Activated T-helper 1 cell treated with anti-CD3 and anti-CD28 coated beads, Interleukin-12 subunit alpha, Interleukin-12 subunit beta, Interleukin-2, Interleukin-4 antibody, amounts not matched to agents 30 ng/mL and 10 ng/mL and 1 ng/mL, durations not matched to agents 14 hours and 24 hours and 36 hours (primary cell): ENCODE measurements at regions not wholly inside any gene's neighbourhood (a gene's known extent, or its start where the extent isn't known, plus 50 kb on each side); places are given as distances from the start of the nearest gene placed in this dataset.

Source experiments
- DNase-seq: peaks from one replicate; pipeline ENCODE4 v3.0.0; 2021; ENCODE audit warnings: low spot score
- H3K27ac Mint-ChIP-seq: one replicate; pipeline ENCODE4 v1.8.0; 2021; ENCODE audit warnings: mild to moderate bottlenecking, mixed read lengths
- H3K27me3 Mint-ChIP-seq: one replicate; pipeline ENCODE4 v1.8.0; 2022; ENCODE audit warnings: mild to moderate bottlenecking, moderate library complexity, mixed read lengths; ENCODE audit not compliant: insufficient read depth
- H3K36me3 Mint-ChIP-seq: one replicate; pipeline ENCODE4 v1.8.0; 2021; ENCODE audit warnings: low read depth, mixed read lengths
- H3K4me1 Mint-ChIP-seq: one replicate; pipeline ENCODE4 v1.8.0; 2021; ENCODE audit warnings: low read depth, mixed read lengths
- H3K4me3 Mint-ChIP-seq: one replicate; pipeline ENCODE4 v1.8.0; 2021; ENCODE audit warnings: mild to moderate bottlenecking, moderate library complexity, mixed read lengths
- H3K9me3 Mint-ChIP-seq: one replicate; pipeline ENCODE4 v1.8.0; 2021; ENCODE audit warnings: mixed read lengths
- intact Hi-C: fragments of 100-400 bp; cut with micrococcal nuclease; formaldehyde crosslinking; loops from one replicate; pipeline ENCODE4 v1.15.1; 2024

DNA sequence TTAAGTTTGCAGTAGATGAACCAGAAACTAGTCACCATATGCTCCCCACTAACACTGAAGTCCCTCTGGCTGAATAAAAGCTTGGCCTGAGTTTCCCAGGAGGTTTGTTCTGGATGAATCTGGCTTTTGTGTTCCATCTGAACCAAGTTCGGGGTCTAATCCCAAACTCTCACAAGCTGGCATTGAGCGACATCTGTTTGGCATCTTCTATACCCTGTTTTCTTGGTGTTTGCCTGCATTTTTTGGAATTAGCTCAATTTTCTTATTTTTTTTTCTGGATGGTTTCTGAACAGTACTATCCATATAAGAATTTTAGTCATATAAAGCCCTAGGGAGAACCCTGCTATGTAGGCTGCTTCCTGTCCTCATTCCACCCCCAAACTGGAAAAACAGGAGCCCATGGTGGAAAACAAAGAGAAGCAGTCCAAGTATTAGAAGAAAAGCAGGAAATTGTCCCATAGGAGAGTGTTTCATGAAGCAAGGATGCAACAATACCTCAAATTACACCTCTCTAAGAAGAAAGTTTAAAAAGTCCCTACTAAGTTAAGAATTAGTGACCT is 737.1 kb downstream of the DHX35 start:
- Mint-ChIP-seq H3K27me3 (no peaks in the 10 kb centered on the region), H3K4me1 (no peaks in the 10 kb centered on the region), H3K36me3 (no peaks in the 10 kb centered on the region)

DNA sequence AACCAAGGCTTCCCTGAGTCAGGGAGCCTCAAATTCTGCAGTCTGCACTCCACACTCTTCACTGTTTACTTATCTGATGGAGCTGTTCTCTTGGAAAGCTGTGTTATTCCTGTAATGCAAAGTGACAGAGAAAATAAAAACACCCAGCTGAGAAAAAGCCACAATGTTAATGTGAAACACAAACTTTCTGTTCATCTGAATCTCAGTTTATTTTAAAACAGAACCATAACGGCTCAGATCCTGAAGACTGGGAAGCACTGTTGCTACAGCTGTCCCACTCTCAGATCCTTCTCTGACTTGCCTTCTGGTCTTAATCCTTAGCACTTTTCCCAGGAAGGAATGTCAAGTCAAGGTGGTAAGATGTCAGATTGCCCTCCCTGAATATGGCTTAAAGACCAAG is 736.6 kb downstream of the DHX35 start:
- Mint-ChIP-seq H3K4me1 (no peaks in the 10 kb centered on the region), H3K9me3 (peaks cover 4% of the 10 kb centered on the region), H3K36me3 (no peaks in the 10 kb centered on the region), H3K4me3 (no peak overlapping the region), H3K27ac (no peak overlapping the region), H3K27me3 (no peaks in the 10 kb centered on the region)
- no peak for DNase-seq
- intact Hi-C loops, result no loop called here

More for the DNA sequence above, 737.1 kb downstream of the DHX35 start:
- H3K4me3 Mint-ChIP-seq, result no peak overlapping the region
- intact Hi-C loops, result no loop called here
- DNase-seq, result no peak
- H3K9me3 Mint-ChIP-seq, result peaks cover 4% of the 10 kb centered on the region
- no peak overlapping the region for H3K27ac Mint-ChIP-seq

DNA sequence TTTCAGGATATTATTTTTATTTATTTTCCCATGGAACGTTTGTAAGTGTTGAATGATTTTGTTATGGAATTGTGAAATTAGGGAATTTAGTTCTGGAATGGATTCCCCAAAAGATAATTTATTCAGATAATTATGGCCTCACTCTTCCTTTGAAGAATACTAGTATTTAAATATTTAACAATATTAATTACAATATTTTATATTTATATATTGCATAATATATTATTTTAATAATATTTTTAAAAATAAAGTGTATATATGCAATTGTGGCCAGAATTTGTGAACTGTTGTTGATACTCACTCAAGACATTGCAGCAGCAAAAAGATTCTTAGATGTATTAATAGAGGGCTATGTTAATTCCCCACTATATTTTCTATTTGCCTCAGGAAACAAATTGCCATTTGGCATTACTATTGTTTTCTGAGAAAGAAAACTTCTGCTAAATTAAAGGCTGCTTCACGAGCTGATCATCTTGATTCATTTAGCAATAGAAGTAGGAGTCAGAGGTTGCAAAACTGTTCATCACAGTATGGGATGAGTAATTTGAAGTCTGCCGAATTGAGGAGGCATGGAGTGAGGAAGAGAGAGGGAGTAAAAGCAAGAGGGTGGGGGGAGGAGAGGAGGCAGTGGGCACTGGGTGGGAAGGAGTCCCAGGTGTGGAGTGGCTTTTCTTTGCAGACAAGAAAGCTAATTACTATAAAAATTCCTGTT is 729.2 kb downstream of the DHX35 start:
- Mint-ChIP-seq H3K27me3 (peaks cover 1% of the 10 kb centered on the region), H3K9me3 (no peaks in the 10 kb centered on the region), H3K36me3 (no peaks in the 10 kb centered on the region), H3K4me1 (no peaks in the 10 kb centered on the region), H3K4me3 (no peak overlapping the region), H3K27ac (no peak overlapping the region)
- no peak for DNase-seq
- intact Hi-C loops, result no loop called here

DNA sequence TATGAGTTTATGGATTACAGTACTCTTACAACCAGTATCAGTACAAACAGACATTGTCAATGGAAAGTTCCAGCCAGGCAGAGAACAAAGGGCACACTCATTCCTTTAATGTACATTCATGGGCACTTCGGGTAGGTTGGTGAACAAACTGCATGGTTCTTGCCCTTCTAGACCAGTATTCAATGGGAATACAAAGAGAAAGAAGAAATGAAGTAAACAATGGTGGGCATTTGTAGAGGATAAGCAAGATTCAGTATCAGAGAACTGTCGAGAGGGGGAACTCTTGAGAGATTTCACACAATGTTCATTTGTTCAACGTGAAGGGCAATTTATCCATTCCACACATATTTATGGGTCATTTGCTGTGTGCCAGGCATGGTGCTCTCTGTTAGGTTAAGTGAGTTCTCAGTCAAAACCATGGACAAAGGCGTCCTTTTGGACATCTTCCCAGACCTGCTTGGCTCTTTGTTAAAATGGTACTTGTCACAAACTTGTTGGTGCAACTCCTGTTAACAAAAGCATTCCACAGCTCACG is 714.8 kb downstream of the DHX35 start:
- Mint-ChIP-seq H3K36me3 (no peaks in the 10 kb centered on the region), H3K9me3 (no peaks in the 10 kb centered on the region), H3K4me3 (no peak overlapping the region), H3K27me3 (no peaks in the 10 kb centered on the region), H3K27ac (no peak overlapping the region), H3K4me1 (no peaks in the 10 kb centered on the region)
- intact Hi-C loops, result no loop called here
- DNase-seq, result no peak

DNA sequence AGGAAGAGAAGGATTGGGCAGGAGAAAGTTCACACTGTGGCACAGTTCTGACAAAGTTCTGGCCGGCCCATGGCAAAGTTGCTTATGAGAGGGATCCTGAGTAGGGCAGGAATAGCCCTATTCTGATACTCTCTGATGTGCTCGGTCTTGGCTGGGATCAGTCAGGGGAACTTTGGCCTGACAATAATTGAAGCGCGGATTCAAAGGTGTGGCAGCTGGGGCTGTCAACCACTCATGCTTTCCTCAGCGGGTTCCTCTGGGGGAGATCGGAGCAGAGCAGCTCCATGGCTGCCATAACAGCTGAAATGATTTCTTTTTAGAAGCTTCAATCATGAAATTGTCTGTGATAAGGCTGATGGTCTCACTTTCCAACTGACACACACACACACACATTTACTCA is 714.1 kb downstream of the DHX35 start:
- no peaks in the 10 kb centered on the region for H3K4me1 Mint-ChIP-seq
- H3K4me3 Mint-ChIP-seq, result no peak overlapping the region
- H3K27me3 Mint-ChIP-seq, result no peaks in the 10 kb centered on the region
- intact Hi-C loops, result no loop called here
- no peak overlapping the region for H3K27ac Mint-ChIP-seq
- no peaks in the 10 kb centered on the region for H3K36me3 Mint-ChIP-seq
- no peak for DNase-seq
- H3K9me3 Mint-ChIP-seq, result no peaks in the 10 kb centered on the region

DNA sequence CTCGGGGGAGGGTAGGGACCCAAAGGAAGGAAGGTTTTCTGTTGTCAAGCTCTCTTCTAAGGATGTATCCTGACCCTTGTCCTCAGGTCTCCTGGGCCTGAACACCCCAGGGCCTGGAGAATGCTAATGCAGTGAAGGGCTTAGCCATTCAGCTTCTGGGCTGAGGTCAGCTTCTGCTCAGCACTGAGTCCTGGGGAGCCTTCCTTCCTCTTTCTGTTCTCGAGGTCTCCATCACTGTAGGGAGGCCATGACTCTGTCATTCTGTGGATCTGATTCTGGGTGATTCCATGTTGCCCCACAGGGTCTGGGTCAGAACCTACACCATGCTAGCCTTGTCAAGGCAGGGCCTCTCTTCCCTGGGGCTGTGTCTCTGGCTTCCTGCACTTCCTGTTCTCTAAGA is 712.7 kb downstream of the DHX35 start:
- H3K27me3 Mint-ChIP-seq, result no peaks in the 10 kb centered on the region
- no peaks in the 10 kb centered on the region for H3K36me3 Mint-ChIP-seq
- intact Hi-C loops, result no loop called here
- no peaks in the 10 kb centered on the region for H3K9me3 Mint-ChIP-seq
- no peak for DNase-seq
- H3K4me1 Mint-ChIP-seq, result no peaks in the 10 kb centered on the region
- H3K4me3 Mint-ChIP-seq, result no peak overlapping the region
- H3K27ac Mint-ChIP-seq, result no peak overlapping the region

DNA sequence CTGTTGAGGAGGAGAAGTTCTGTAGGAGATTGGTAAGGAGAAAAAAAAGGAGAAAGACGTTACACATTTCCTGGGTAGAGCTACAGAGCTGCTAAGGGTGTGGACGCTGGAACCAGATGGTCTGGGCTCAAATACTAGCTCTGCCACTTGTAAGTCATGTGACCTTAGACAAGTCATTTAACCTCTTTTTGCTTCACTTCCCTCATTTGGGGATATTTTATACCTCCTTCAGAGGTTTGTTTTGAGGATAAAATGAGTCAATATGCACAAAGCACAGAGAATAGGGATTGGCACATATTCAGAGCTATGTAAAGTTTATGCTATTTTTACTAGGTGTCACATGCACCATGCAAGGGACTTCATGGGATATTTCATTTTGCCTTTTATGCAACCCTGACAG is 708.8 kb downstream of the DHX35 start:
- no peaks in the 10 kb centered on the region for H3K9me3 Mint-ChIP-seq
- no peaks in the 10 kb centered on the region for H3K27me3 Mint-ChIP-seq
- H3K4me1 Mint-ChIP-seq, result no peaks in the 10 kb centered on the region
- H3K27ac Mint-ChIP-seq, result no peak overlapping the region
- DNase-seq, result no peak
- no peak overlapping the region for H3K4me3 Mint-ChIP-seq
- no peaks in the 10 kb centered on the region for H3K36me3 Mint-ChIP-seq
- intact Hi-C loops, result no loop called here

DNA sequence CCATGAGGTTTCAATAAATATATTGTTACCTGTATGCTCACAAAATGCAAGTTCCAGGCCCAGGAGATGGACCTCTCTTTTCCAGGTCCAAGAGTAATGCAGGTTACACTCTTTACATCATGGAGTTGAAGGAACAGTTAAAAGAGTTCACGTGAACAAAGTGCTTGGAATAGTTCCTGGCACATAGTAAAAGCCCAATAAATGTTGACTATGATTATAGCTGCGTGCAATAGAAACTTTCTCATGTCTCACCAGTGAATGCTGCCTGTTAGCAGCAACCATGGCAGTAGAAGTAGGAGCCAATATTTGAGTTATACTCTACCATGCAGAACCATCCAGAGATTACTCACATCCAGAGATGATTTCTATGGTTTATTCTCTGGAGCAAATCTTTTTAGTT is 707.5 kb downstream of the DHX35 start:
- DNase-seq, result no peak
- Mint-ChIP-seq H3K36me3 (no peaks in the 10 kb centered on the region), H3K4me1 (no peaks in the 10 kb centered on the region), H3K4me3 (no peak overlapping the region), H3K27ac (no peak overlapping the region), H3K27me3 (no peaks in the 10 kb centered on the region), H3K9me3 (no peaks in the 10 kb centered on the region)
- intact Hi-C loops, result no loop called here

DNA sequence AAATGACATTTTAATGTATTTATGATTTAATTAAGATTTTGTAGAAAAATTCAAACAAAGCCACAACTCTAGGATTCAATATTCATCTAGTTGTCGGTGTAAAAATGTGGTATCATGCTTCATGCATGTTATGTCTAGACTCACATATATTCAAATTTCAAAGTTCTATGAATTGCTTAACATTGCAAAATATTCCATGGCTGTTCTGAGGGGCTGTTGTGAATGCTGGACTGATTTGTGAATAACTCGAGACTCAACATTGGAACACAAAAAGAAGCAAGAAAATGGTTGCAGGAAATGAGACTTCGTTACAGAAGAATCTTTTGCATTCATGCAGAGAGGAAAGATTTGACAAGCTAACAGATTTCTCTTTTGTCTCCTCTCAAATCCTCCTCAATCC is 705.9 kb downstream of the DHX35 start:
- H3K4me1 Mint-ChIP-seq, result no peaks in the 10 kb centered on the region
- no peak overlapping the region for H3K27ac Mint-ChIP-seq
- no peaks in the 10 kb centered on the region for H3K9me3 Mint-ChIP-seq

DNA sequence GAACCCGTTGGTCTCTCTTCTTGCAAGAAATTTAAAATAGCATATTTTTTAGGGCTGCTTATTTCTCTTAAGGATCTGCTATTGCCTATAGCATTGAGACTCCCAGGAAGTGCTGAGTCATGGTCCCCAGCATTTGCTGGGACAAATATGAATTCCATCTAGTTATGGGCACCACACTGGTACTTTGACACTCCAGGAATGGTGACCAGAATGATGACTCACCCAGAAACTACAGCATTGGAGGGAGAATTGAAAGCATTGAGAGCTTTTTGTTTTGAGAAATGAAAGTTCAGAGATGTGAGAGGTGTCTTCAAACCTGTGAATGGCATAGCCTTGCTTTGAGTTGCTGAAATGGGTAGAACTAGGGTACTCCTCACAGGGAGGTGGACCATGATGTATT is 699.7 kb downstream of the DHX35 start:
- H3K27me3 Mint-ChIP-seq, result peaks cover 2% of the 10 kb centered on the region
- intact Hi-C loops, result no loop called here
- no peaks in the 10 kb centered on the region for H3K4me1 Mint-ChIP-seq
- no peak for DNase-seq
- H3K36me3 Mint-ChIP-seq, result no peaks in the 10 kb centered on the region
- no peak overlapping the region for H3K27ac Mint-ChIP-seq
- H3K4me3 Mint-ChIP-seq, result no peak overlapping the region
- H3K9me3 Mint-ChIP-seq, result no peaks in the 10 kb centered on the region

More for the DNA sequence above, 705.9 kb downstream of the DHX35 start:
- no peak overlapping the region for H3K4me3 Mint-ChIP-seq
- H3K27me3 Mint-ChIP-seq, result peaks cover 2% of the 10 kb centered on the region
- DNase-seq, result no peak
- intact Hi-C loops, result no loop called here
- H3K36me3 Mint-ChIP-seq, result no peaks in the 10 kb centered on the region

DNA sequence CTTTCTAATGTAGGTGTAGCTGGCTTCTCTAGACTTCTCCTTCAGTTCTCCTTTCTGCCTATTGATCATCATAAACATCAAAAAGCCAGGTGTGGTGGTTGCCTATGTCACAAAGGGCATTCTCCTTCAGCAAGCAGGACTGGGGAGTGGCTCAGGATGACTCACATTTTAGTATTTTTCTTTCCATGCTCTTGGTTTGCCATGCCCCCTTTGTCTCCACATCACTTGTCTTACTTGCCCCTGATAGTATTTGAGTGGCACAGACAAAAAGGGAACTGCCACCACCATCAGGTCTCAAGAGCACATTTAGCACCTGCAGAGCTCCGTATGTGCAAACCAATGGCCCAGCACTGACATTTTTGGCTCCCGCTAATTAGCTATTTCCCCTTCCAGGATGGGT is 698.8 kb downstream of the DHX35 start:
- Mint-ChIP-seq H3K27me3 (peaks cover 2% of the 10 kb centered on the region), H3K27ac (no peak overlapping the region), H3K36me3 (no peaks in the 10 kb centered on the region), H3K4me3 (no peak overlapping the region), H3K9me3 (no peaks in the 10 kb centered on the region), H3K4me1 (no peaks in the 10 kb centered on the region)
- intact Hi-C loops, result no loop called here
- no peak for DNase-seq

DNA sequence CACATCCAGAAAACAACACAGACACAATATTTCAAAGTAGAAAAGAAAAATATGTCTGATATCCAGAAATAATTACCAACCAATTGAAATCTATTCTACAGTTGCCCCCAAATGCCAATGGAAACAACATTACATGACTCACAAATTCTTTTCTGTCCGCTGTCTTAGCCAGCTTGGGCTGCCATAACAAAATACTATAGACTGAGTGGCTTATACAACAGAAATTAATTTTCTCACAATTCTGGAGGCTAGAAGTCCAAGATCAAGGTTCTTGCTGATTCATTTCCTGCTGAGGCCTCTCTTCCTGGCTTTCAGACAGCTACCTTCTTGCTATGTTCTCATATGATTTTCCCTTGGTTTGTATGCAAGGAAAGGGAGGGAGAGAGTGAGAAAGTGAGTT is 698.1 kb downstream of the DHX35 start:
- no peaks in the 10 kb centered on the region for H3K9me3 Mint-ChIP-seq
- H3K27me3 Mint-ChIP-seq, result peaks cover 2% of the 10 kb centered on the region
- intact Hi-C loops, result no loop called here
- H3K4me3 Mint-ChIP-seq, result no peak overlapping the region
- H3K36me3 Mint-ChIP-seq, result no peaks in the 10 kb centered on the region
- no peak overlapping the region for H3K27ac Mint-ChIP-seq
- DNase-seq, result no peak
- no peaks in the 10 kb centered on the region for H3K4me1 Mint-ChIP-seq

DNA sequence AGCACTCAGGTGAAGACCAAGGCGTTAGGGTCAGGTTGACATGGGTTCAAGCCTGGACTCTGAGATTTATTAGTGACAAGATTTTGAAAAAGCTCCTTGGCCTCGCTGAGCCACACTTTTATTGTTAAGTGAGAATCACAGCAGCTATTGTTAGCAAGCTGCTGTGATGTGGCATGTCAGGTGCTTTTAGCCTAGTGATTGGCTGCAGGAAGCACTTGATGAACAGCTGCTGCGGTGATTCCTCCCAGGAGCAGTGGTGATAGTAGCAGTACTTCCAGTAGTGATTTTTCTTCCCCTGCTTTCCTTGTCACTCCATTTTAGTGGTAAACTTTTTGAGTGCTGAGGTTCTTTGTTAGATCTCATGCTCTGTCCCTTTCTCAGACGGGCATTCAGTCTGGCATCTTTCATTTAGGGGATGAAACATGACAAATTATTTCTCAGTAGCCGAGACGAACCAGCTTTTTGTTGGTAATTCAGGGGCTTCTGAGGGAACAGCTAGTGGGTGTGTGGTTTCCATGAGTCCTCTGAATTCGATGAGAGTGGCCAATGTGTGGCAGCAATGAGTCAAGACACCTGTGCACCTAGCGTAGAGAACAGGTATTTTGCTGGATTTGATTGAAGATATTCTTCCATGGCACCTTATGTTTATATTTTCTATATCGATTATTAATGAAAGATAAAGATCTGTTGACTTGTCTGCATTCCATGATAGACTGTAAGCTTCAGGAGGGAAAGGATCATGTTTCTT is 696.7 kb downstream of the DHX35 start:
- Mint-ChIP-seq H3K4me3 (no peak overlapping the region), H3K27ac (no peak overlapping the region), H3K9me3 (no peaks in the 10 kb centered on the region)

More for the DNA sequence above, 696.7 kb downstream of the DHX35 start:
- no peak for DNase-seq
- H3K27me3 Mint-ChIP-seq, result peaks cover 2% of the 10 kb centered on the region
- H3K4me1 Mint-ChIP-seq, result no peaks in the 10 kb centered on the region
- H3K36me3 Mint-ChIP-seq, result no peaks in the 10 kb centered on the region
- intact Hi-C loops, result no loop called here
